ENCODE measurements at regions not wholly inside any gene's neighbourhood (a gene's known extent, or its start where the extent isn't known, plus 50 kb on each side); places are given as distances from the start of the nearest gene placed in this dataset.

DNA sequence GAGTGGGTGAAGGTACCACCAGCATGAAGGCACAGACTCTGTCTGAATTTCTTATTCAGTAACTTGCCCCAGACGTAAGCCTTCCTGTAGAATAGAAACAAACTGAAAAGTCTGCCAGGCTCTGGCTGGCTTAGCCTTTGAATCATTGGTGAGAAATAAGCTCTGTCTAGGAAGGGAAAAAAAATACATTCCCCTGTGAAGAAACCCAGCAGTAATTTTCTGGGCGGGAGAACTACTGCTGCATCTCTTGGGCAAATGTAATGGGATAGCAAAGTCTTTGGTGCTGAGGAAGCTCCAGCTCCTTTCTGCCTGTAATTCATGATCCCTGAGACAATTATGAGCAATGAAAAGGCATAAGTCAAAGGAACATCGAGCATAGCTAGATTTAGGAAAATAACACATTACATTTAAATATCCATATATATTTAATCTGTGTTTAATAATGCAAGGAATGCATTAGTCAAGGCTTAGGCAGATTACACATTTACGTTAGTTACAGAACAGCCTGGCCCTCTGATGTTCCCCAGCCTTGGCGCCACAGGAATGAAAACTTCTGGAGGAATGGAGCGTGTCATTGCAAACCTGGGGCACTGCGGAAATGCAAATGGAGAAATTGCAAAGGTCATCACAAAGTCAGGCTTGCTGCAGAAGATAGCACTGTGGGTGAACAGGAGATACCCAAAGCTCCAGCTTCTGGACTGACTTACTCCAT is 216.3 kb upstream of the CAMK1G start:
- 54 to 72% methylated on average over 3 to 7 of the region's 7 CpGs for WGBS, 2 donors (ENCODE audit: low coverage in 1 of 2)
- Histone ChIP-seq H3K36me3 (no peaks in the 10 kb centered on the region), H3K27me3 (no peaks in the 10 kb centered on the region), H3K9me3 (no peaks in the 10 kb centered on the region), H3K27ac (no peak overlapping the region), H3K4me3 (no peak overlapping the region), H3K4me1 (no peaks in the 10 kb centered on the region)
- TF ChIP-seq EP300 (IDR thresholded peaks at IDR 0.05; ENCODE audit: low read depth) (no peak), POLR2AphosphoS5 (IDR thresholded peaks at IDR 0.05) (no peak), CTCF (IDR thresholded peaks at IDR 0.05) (no peak), POLR2A (IDR thresholded peaks at IDR 0.05) (no peak)
- DNase-seq: no peak
- in situ Hi-C loops (cut with MboI; ENCODE audit: low pct_ligation_motif_present in 1 of 4, low pct_unique_long_range_greater_than_20kb in 1 of 4, low sequenced_read_pairs in 3 of 4): no loop called here
- intact Hi-C loops (cut with DNase I; ENCODE audit: low total_unique reads): no loop called here

- Histone ChIP-seq H3K9me3 (no peaks in the 10 kb centered on the region), H3K4me3 (no peak overlapping the region), H3K36me3 (no peaks in the 10 kb centered on the region), H3K27me3 (no peaks in the 10 kb centered on the region), H3K4me1 (no peaks in the 10 kb centered on the region), H3K27ac (no peak overlapping the region)
- DNase-seq: no peak
- 37 to 60% methylated on average over 5 to 8 of the region's 8 CpGs for WGBS, 2 donors (ENCODE audit: low coverage in 1 of 2)
- in situ Hi-C loops (cut with MboI; ENCODE audit: low pct_ligation_motif_present in 1 of 4, low pct_unique_long_range_greater_than_20kb in 1 of 4, low sequenced_read_pairs in 3 of 4): no loop called here
- intact Hi-C loops (cut with DNase I; ENCODE audit: low total_unique reads): no loop called here
- TF ChIP-seq EP300 (IDR thresholded peaks at IDR 0.05; ENCODE audit: low read depth): no peak
- no peak for TF ChIP-seq CTCF (IDR thresholded peaks at IDR 0.05)
- no peak for TF ChIP-seq POLR2A (IDR thresholded peaks at IDR 0.05)
- TF ChIP-seq POLR2AphosphoS5 (IDR thresholded peaks at IDR 0.05): no peak
Observed at GRCh38 chr1:209368864-209369598, 214.5 kb upstream of the CAMK1G start.

- H3K9me3 ChIP-seq: no peaks in the 10 kb centered on the region
- H3K4me3 ChIP-seq: no peak overlapping the region
- 83 to 87% methylated on average over 4 to 6 of the region's 6 CpGs for WGBS, 2 donors (ENCODE audit: low coverage in 1 of 2)
- in situ Hi-C loops (cut with MboI; ENCODE audit: low pct_ligation_motif_present in 1 of 4, low pct_unique_long_range_greater_than_20kb in 1 of 4, low sequenced_read_pairs in 3 of 4) (no loop called here), intact Hi-C loops (cut with DNase I; ENCODE audit: low total_unique reads) (no loop called here)
- DNase-seq: no peak
- no peaks in the 10 kb centered on the region for H3K36me3 ChIP-seq
- H3K27ac ChIP-seq: no peak overlapping the region
- TF ChIP-seq POLR2A (IDR thresholded peaks at IDR 0.05) (no peak), EP300 (IDR thresholded peaks at IDR 0.05; ENCODE audit: low read depth) (no peak), CTCF (IDR thresholded peaks at IDR 0.05) (no peak), POLR2AphosphoS5 (IDR thresholded peaks at IDR 0.05) (no peak)
- H3K27me3 ChIP-seq: no peaks in the 10 kb centered on the region
- no peaks in the 10 kb centered on the region for H3K4me1 ChIP-seq
Observed at GRCh38 chr1:209370241-209370995, 213.1 kb upstream of the CAMK1G start.

GRCh38 chr1:209375097-209375496 is 208.4 kb upstream of the CAMK1G start:
- Histone ChIP-seq H3K27me3 (no peaks in the 10 kb centered on the region), H3K27ac (no peak overlapping the region), H3K4me3 (no peak overlapping the region), H3K9me3 (no peaks in the 10 kb centered on the region), H3K36me3 (no peaks in the 10 kb centered on the region), H3K4me1 (no peaks in the 10 kb centered on the region)
- no peak for DNase-seq
- intact Hi-C loops (cut with DNase I; ENCODE audit: low total_unique reads) (no loop called here), in situ Hi-C loops (cut with MboI; ENCODE audit: low pct_ligation_motif_present in 1 of 4, low pct_unique_long_range_greater_than_20kb in 1 of 4, low sequenced_read_pairs in 3 of 4) (no loop called here)
- TF ChIP-seq POLR2A (IDR thresholded peaks at IDR 0.05) (no peak), POLR2AphosphoS5 (IDR thresholded peaks at IDR 0.05) (no peak), CTCF (IDR thresholded peaks at IDR 0.05) (no peak), EP300 (IDR thresholded peaks at IDR 0.05; ENCODE audit: low read depth) (no peak)
- WGBS, 2 donors (ENCODE audit: low coverage in 1 of 2): 66 to 73% methylated on average over 5 of the region's 5 CpGs
